Endothelial cell (in vitro differentiated cells): ENCODE measurements at regions not wholly inside any gene's neighbourhood (a gene's known extent, or its start where the extent isn't known, plus 50 kb on each side); places are given as distances from the start of the nearest gene placed in this dataset.

ENCODE experiments used
- DNase-seq: peaks from one replicate; pipeline ENCODE4 v3.0.0; 2021; ENCODE audit warnings: low spot score
- H3K27ac Mint-ChIP-seq: one replicate; pipeline ENCODE4 v1.8.0; 2021; ENCODE audit warnings: mixed read lengths, inconsistent platforms; ENCODE audit not compliant: unreplicated experiment
- H3K27me3 Mint-ChIP-seq: one replicate; pipeline ENCODE4 v1.8.0; 2021; ENCODE audit warnings: mild to moderate bottlenecking, moderate library complexity, mixed read lengths, inconsistent platforms; ENCODE audit not compliant: unreplicated experiment
- H3K36me3 Mint-ChIP-seq: one replicate; pipeline ENCODE4 v1.8.0; 2021; ENCODE audit warnings: mild to moderate bottlenecking, low read depth, mixed read lengths, inconsistent platforms; ENCODE audit not compliant: unreplicated experiment
- H3K4me1 Mint-ChIP-seq: one replicate; pipeline ENCODE4 v1.8.0; 2021; ENCODE audit warnings: mild to moderate bottlenecking, mixed read lengths, inconsistent platforms; ENCODE audit not compliant: unreplicated experiment
- H3K4me3 Mint-ChIP-seq: one replicate; pipeline ENCODE4 v1.8.0; 2021; ENCODE audit warnings: mild to moderate bottlenecking, mixed read lengths, inconsistent platforms; ENCODE audit not compliant: unreplicated experiment
- H3K9me3 Mint-ChIP-seq: one replicate; pipeline ENCODE4 v1.8.0; 2021; ENCODE audit warnings: mixed read lengths, inconsistent platforms; ENCODE audit not compliant: unreplicated experiment
- TF ChIP-seq, protein P1 (sequence below): fragments of 200-600 bp; sonication (generic); IDR thresholded peaks from one replicate; pipeline ENCODE4 v1.5.0; 2021; ENCODE audit warnings: antibody characterized with exemption; ENCODE audit not compliant: unreplicated experiment

DNA sequence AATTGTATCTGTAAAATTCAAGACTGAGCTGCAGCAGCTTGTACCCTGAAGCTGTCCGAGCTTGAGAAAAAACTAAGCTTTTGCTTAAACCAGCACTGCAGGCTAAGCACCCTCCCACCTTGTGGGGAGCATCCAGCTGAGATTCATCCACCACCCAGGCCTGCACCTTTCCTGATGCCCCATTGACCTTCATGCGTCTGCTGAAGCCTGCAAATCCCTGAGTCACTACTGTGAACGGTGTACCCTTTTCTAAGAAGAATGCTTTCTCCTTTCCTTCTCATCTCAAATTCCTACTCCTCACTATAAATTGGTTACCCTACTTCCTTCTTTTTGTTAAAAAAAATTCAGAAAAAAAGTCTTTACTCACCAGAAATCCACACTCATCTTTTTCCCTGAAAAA, 90.9 kb upstream of the RGS18 start:
- no peak for DNase-seq
- H3K4me3 Mint-ChIP-seq, result no peak overlapping the region
- H3K27me3 Mint-ChIP-seq, result peaks cover 2% of the 10 kb centered on the region
- no peaks in the 10 kb centered on the region for H3K36me3 Mint-ChIP-seq
- no peak overlapping the region for H3K27ac Mint-ChIP-seq
- TF ChIP-seq, protein P1, sequence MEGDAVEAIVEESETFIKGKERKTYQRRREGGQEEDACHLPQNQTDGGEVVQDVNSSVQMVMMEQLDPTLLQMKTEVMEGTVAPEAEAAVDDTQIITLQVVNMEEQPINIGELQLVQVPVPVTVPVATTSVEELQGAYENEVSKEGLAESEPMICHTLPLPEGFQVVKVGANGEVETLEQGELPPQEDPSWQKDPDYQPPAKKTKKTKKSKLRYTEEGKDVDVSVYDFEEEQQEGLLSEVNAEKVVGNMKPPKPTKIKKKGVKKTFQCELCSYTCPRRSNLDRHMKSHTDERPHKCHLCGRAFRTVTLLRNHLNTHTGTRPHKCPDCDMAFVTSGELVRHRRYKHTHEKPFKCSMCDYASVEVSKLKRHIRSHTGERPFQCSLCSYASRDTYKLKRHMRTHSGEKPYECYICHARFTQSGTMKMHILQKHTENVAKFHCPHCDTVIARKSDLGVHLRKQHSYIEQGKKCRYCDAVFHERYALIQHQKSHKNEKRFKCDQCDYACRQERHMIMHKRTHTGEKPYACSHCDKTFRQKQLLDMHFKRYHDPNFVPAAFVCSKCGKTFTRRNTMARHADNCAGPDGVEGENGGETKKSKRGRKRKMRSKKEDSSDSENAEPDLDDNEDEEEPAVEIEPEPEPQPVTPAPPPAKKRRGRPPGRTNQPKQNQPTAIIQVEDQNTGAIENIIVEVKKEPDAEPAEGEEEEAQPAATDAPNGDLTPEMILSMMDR, result no peak
- H3K4me1 Mint-ChIP-seq, result no peaks in the 10 kb centered on the region
- H3K9me3 Mint-ChIP-seq, result no peaks in the 10 kb centered on the region

DNA sequence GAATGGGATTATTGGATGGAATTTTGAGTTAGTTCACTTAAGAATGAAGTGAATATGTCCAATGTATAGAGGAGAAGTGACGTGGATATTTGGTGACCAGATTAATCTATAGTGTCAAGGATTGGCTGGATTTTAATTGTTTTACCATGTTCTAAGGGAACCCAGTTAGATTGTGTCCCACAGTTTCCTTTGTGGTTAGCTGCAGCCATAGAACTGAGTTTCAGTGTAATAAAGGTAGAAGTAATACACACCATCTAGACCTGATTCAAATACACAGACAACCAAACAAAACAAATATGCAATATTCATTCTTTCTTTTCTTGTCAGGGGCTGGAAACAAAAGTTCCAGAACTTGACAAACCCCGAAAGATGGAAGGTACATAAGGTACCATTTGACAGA, 88.0 kb upstream of the RGS18 start:
- Mint-ChIP-seq H3K9me3 (no peaks in the 10 kb centered on the region), H3K4me1 (no peaks in the 10 kb centered on the region), H3K4me3 (no peak overlapping the region), H3K27me3 (no peaks in the 10 kb centered on the region), H3K36me3 (no peaks in the 10 kb centered on the region), H3K27ac (no peak overlapping the region)
- TF ChIP-seq, protein P1, result no peak
- DNase-seq, result no peak

DNA sequence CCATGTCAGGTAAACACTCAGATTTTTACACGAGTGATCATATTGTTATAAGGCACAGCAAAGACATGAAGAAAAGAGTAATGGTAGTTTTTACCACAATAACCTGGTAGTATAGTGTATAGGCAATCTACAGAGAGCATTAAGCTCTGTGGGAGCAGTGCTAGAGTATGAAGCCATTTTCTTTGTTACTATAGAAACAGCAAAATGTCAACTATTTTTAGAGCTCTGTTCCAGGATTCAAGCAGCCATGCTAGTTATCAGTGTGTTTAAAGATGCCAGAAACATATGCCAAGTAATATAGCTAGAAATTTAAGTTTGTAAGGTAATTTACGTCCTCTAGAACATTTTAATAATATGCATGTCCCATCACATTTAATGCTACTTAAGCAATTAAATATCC, 77.6 kb upstream of the RGS18 start:
- H3K27ac Mint-ChIP-seq, result no peak overlapping the region
- TF ChIP-seq, protein P1, result no peak
- H3K36me3 Mint-ChIP-seq, result no peaks in the 10 kb centered on the region
- H3K9me3 Mint-ChIP-seq, result no peaks in the 10 kb centered on the region
- H3K27me3 Mint-ChIP-seq, result no peaks in the 10 kb centered on the region
- no peak overlapping the region for H3K4me3 Mint-ChIP-seq
- no peak for DNase-seq
- no peaks in the 10 kb centered on the region for H3K4me1 Mint-ChIP-seq

DNA sequence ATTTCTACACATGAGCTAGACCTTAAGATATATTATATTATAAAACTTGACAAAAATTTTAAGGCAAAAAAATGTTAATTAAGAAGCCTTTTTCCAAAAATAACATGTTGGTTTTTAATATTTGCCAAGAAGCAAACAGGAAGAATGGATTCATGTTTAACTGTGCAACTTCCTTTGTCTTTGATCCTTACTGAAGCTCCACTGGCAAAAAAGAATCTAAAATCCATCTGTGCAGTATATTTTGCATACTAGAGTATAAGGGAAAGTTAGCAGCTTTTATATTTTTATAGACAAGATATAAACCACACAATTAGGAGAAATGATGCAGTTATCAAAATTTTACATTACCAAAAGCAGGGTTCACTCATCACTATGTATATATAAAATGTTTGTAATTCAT, 76.9 kb upstream of the RGS18 start:
- H3K4me1 Mint-ChIP-seq, result no peaks in the 10 kb centered on the region
- H3K4me3 Mint-ChIP-seq, result no peak overlapping the region
- no peaks in the 10 kb centered on the region for H3K9me3 Mint-ChIP-seq
- no peaks in the 10 kb centered on the region for H3K36me3 Mint-ChIP-seq
- DNase-seq, result no peak
- no peaks in the 10 kb centered on the region for H3K27me3 Mint-ChIP-seq
- TF ChIP-seq, protein P1, result no peak
- no peak overlapping the region for H3K27ac Mint-ChIP-seq

DNA sequence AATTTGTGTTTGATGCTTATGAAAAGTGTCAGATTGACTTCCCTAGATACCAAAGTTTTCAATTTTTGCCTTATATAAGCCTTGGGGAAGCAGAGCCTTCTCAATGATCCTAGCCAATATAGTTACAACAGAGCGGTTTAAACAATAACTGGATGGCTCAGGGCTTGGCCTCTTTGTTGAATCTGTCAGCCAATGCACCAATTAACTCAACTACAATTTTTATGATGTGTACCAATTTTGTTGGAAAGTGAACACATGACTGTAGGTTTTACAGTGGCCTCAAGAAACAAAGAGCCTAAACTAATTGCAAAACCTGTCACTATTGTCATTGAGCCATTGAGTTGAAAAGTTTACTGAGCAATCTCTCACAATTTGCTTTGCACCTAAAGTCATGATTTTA, 71.6 kb upstream of the RGS18 start:
- no peaks in the 10 kb centered on the region for H3K4me1 Mint-ChIP-seq
- TF ChIP-seq, protein P1, result no peak
- DNase-seq, result no peak
- no peak overlapping the region for H3K4me3 Mint-ChIP-seq
- no peaks in the 10 kb centered on the region for H3K9me3 Mint-ChIP-seq
- no peak overlapping the region for H3K27ac Mint-ChIP-seq
- H3K36me3 Mint-ChIP-seq, result no peaks in the 10 kb centered on the region
- H3K27me3 Mint-ChIP-seq, result no peaks in the 10 kb centered on the region
